ENCODE measurements at regions not wholly inside any gene's neighbourhood (a gene's known extent, or its start where the extent isn't known, plus 50 kb on each side); places are given as distances from the start of the nearest gene placed in this dataset.

GRCh38 chr10:10848488-10849111 lies 169.1 kb upstream of the CELF2 start:
- no peak for DNase-seq
- TF ChIP-seq CTCF (IDR thresholded peaks at IDR 0.05; ENCODE audit: borderline replicate concordance, extremely low read depth, insufficient read depth): no peak
- H3K36me3 ChIP-seq (ENCODE audit: control insufficient read depth in 2 of 3, insufficient read depth in 3 of 3, low read length in 3 of 3): no peaks in the 10 kb centered on the region
- intact Hi-C loops (cut with DNase I): no loop called here
- FAIRE-seq: no peak
- H3K4me1 ChIP-seq (ENCODE audit: control insufficient read depth in 2 of 3, insufficient read depth in 2 of 3, low read depth in 1 of 3, low read length in 3 of 3): no peaks in the 10 kb centered on the region
- no peak overlapping the region for H3K4me3 ChIP-seq (ENCODE audit: low read length in 3 of 3)
- no peaks in the 10 kb centered on the region for H3K9me3 ChIP-seq (ENCODE audit: control insufficient read depth in 2 of 3, insufficient read depth in 1 of 3, low read length in 3 of 3)
- no peaks in the 10 kb centered on the region for H3K27me3 ChIP-seq (ENCODE audit: control insufficient read depth, insufficient read depth, low read length)
- H3K9ac ChIP-seq (ENCODE audit: low read length in 3 of 3): no peak overlapping the region
- no peak overlapping the region for H3K27ac ChIP-seq (ENCODE audit: low read depth in 2 of 2, low read length in 2 of 2)

GRCh38 chr10:10849306-10849705 lies 168.4 kb upstream of the CELF2 start:
- Histone ChIP-seq H3K27me3 (ENCODE audit: control insufficient read depth, insufficient read depth, low read length) (no peaks in the 10 kb centered on the region), H3K4me1 (ENCODE audit: control insufficient read depth in 2 of 3, insufficient read depth in 2 of 3, low read depth in 1 of 3, low read length in 3 of 3) (no peaks in the 10 kb centered on the region), H3K9ac (ENCODE audit: low read length in 3 of 3) (no peak overlapping the region), H3K9me3 (ENCODE audit: control insufficient read depth in 2 of 3, insufficient read depth in 1 of 3, low read length in 3 of 3) (no peaks in the 10 kb centered on the region), H3K27ac (ENCODE audit: low read depth in 2 of 2, low read length in 2 of 2) (no peak overlapping the region), H3K36me3 (ENCODE audit: control insufficient read depth in 2 of 3, insufficient read depth in 3 of 3, low read length in 3 of 3) (no peaks in the 10 kb centered on the region), H3K4me3 (ENCODE audit: low read length in 3 of 3) (no peak overlapping the region)
- DNase-seq (no peak), FAIRE-seq (no peak)
- TF ChIP-seq CTCF (IDR thresholded peaks at IDR 0.05; ENCODE audit: borderline replicate concordance, extremely low read depth, insufficient read depth): no peak
- intact Hi-C loops (cut with DNase I): no loop called here

- H3K27ac ChIP-seq (ENCODE audit: low read depth in 2 of 2, low read length in 2 of 2): no peak overlapping the region
- DNase-seq: no peak
These were observed 167.5 kb upstream of the CELF2 start for GRCh38 chr10:10850214-10850613.

More at GRCh38 chr10:10850214-10850613, 167.5 kb upstream of the CELF2 start:
- Histone ChIP-seq H3K4me1 (ENCODE audit: control insufficient read depth in 2 of 3, insufficient read depth in 2 of 3, low read depth in 1 of 3, low read length in 3 of 3) (no peaks in the 10 kb centered on the region), H3K4me3 (ENCODE audit: low read length in 3 of 3) (no peak overlapping the region), H3K36me3 (ENCODE audit: control insufficient read depth in 2 of 3, insufficient read depth in 3 of 3, low read length in 3 of 3) (no peaks in the 10 kb centered on the region), H3K9me3 (ENCODE audit: control insufficient read depth in 2 of 3, insufficient read depth in 1 of 3, low read length in 3 of 3) (no peaks in the 10 kb centered on the region), H3K27me3 (ENCODE audit: control insufficient read depth, insufficient read depth, low read length) (no peaks in the 10 kb centered on the region), H3K9ac (ENCODE audit: low read length in 3 of 3) (no peak overlapping the region)
- intact Hi-C loops (cut with DNase I): no loop called here
- TF ChIP-seq CTCF (IDR thresholded peaks at IDR 0.05; ENCODE audit: borderline replicate concordance, extremely low read depth, insufficient read depth): no peak
- FAIRE-seq: no peak

Measured in kidney (tissue), 13 donors.